Dedifferentiated amniotic fluid mesenchymal stem cell (primary cell): ENCODE measurements at regions not wholly inside any gene's neighbourhood (a gene's known extent, or its start where the extent isn't known, plus 50 kb on each side); places are given as distances from the start of the nearest gene placed in this dataset.

Experiments
- DNase-seq: peaks from one replicate; pipeline ENCODE4 v3.0.0-alpha.2; 2016; ENCODE audit errors: extremely low spot score

GRCh38 chr6:97586344-97586743 lies 303.3 kb upstream of the MMS22L start:
- no peak for DNase-seq

DNA sequence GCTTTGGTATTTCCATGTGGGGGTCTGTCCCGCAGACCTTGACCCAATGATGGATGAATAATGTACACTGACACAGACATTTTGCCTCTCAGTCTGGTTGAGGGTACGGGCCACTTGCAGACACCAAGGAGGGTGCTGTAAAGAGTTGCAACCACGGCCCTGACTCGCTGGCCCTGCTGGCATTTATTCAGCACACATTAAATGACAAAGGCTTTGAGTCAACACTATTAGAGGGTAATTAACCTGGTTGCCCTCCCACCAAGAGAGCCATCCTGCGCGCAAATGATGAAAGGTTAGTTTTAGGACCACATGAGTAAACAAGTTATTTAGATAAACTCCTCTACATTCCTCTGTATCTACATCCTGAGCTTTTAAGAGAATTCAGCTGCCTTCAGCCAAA lies 308.9 kb upstream of the MMS22L start:
- no peak for DNase-seq

GRCh38 chr6:97594844-97595243 lies 311.8 kb upstream of the MMS22L start:
- no peak for DNase-seq

DNA sequence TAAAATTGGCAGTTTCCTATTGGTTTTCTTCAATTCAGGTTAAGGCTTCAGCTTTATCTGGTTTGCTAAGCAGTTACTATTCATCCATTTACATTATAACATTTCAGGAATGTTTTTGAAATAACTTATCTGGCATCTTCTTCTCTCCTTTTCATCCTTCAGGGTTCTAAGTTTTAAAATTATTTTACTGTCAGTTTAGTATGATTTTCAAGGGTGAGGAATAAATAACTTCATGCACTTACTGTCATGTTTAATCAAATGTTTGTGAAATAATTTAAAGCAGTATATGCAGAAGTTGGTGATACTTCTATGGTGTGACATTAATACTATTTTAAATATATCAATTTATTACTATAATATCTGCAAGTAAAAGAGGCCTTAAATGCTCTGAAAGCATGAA lies 338.1 kb upstream of the MMS22L start:
- DNase-seq: no peak

DNA sequence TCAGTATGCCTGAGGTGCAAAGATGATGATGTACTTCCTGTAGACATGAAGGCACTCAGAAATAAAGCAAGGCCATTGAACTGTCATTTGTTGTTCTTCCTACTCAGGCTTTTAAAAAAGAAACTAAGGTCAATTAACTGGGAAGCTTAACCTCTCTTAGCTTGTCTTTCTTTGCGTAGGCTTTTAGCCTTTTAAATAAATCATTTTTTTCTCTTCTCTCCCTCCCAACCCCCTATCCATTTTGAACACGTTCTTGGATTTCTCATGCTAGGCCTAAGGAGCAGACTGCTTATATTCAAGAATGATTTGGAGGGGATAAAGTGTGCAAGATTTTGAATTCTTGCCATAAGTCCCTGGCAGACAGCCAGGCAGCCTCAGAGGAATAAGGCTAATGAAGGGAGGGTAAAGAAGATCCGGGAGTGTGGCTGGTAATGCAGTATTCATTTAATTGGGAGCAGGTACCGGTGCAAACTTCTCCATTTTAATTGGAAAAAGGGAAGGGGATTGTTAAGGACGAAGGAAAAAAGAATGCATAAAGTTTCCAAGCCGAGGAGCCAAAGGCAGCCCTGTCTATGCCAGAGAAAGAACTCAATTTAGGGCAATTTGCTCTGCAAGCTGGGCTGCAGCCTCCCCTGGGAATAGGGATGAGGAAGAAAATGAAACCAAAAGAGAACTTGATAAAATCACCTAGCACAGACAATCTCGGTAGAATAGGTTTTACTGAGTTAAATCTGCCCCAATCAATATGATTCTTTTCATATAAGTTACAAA lies 343.8 kb upstream of the MMS22L start:
- no peak for DNase-seq

- DNase-seq: no peak
These were observed 346.2 kb upstream of the MMS22L start for GRCh38 chr6:97629180-97629579.

GRCh38 chr6:97630604-97631003 lies 347.6 kb upstream of the MMS22L start:
- DNase-seq: no peak

GRCh38 chr6:97632341-97632740 lies 349.3 kb upstream of the MMS22L start:
- no peak for DNase-seq

GRCh38 chr6:97639702-97640101 lies 356.7 kb upstream of the MMS22L start:
- DNase-seq: no peak

- no peak for DNase-seq
These were observed 361.3 kb upstream of the MMS22L start for GRCh38 chr6:97644353-97644752.

GRCh38 chr6:97645757-97646156 lies 362.7 kb upstream of the MMS22L start:
- DNase-seq: no peak

DNA sequence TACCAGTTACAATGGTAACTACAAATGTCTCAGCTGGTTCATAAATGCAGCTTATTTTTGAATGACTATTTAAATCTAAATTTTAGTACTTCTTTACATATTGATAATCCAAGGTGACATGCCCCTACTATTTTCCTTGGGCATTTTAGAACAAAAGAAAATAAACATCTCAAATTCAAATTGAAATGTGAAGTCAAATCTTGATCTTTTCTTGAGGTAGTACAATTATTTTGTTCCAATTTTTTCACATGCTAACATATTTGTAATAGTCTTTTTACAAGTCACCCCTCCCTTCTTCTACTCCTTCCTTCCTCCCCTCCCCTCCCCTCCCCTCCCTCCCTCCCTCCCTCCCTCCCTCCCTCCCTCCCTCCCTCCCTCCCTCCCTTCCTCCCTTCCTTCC lies 370.1 kb upstream of the MMS22L start:
- no peak for DNase-seq

DNA sequence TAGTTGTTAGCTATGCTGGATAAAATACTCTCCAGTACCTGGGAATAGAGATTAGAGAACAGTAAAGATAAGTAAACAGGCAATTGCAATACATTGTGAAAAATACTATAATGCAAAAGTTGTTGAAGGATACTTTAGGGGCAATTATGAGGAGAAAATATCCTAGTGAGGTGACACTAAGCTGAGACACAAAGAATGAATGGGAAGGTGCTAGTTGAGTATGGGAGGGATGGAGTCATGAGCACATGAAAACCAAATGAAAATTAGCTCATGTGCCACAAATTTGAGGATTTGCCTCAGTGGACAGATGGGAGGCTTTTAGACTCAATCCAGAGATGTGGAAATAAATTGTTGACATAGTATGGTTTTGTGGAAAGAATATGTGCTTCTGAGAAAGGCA lies 370.5 kb upstream of the MMS22L start:
- no peak for DNase-seq

DNA sequence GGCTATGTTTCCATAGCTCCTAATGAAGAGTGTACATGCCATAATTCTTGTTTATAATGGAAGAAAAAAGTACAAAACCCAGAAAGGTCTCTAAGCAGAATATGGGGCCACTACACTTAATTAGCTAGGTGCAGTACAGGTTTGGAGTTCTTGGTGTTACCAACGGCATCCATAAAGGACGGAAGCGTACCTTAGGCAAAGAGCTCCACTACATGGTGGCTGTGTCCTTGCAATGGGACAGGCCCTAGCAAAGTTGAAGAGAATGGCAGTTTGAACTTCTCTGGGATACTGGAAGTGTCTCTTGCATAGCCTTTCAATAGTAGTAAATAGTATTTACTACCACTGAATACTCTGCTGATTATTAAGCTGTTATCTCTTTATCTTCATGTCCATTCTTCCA lies 371.7 kb upstream of the MMS22L start:
- no peak for DNase-seq

GRCh38 chr6:97656236-97656635 lies 373.2 kb upstream of the MMS22L start:
- DNase-seq: no peak

- no peak for DNase-seq
These were observed 373.8 kb upstream of the MMS22L start for GRCh38 chr6:97656706-97657350.

DNA sequence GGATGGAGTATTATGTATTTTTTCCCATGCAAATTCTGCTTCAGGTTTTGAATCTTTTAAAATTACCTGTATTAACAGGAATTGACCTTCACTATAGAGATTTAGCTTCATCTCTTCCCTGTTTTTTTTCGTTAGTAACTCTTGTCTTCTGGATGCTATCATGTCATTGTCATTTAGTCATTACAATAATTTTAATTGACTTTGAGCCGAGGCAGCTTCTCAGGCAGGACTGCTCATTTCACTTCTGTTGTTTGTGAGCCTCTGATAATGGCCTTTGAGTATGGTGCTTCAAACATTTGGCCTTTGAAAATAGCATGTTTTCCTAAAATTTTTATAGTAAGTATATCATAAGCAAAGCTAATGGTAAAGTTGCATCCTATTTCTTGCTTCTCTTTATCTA lies 375.1 kb upstream of the MMS22L start:
- DNase-seq: no peak

GRCh38 chr6:97663252-97663651 lies 380.2 kb upstream of the MMS22L start:
- DNase-seq: no peak

GRCh38 chr6:97665446-97665845 lies 382.4 kb upstream of the MMS22L start:
- DNase-seq: no peak

GRCh38 chr6:97666889-97667288 lies 383.9 kb upstream of the MMS22L start:
- DNase-seq: no peak

DNA sequence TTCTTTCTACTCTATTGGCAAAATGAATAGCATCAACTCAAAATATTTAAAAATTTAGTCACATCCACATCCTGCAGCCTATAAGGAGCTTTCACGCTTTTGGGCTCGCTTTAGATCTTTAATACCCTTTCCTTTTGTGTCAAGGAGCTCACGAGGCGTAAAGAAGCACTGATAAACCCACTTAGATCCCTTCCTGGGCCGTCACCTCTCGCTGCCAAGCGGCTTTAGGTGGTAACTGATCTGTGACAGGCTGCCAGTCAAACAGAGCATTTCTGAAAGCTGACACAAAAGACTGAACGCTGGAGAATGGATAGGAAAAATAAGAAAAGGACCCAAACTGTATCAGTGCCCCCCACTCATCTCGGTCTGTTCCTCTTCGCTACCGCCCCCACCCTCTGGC lies 385.7 kb upstream of the MMS22L start:
- DNase-seq: no peak

DNA sequence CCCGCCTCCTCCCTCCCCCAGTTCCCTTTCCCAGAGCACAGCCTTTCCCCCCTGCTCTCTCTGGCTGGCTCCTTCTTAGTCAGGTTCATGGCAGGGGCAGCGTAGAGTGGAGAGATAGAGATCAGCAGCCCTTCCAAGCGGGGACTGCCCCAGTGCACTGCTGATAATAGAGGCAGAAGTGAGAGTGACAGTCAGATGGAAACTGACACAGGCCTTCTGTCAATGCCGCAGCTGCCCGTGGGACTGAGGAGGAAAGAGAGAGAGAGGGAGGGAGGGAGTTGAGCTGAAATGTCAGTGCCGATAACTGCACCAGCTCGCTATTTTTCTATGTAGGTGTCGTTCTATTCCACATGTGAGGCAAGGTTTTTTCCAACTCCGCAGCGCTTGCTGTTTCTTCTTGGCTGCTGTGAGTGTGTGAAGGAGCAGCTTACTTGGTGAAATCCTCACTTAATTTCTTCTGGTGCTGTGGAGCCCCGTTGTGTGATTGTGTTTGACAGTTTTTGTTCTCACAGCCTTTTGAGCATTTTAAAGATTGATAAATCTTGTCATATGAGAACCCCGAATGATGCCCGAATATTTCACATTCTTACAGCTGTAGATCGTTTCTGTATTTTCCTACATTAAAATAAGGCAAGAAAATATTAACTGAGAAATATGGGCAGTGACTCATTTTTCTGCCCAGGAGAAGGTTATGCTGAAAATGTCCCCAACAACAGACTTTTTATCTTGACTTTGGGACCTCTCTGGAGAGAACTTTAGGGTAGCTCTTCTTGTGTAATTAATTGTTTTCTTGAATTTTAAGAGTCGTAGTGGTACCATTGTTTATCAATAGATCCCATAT lies 386.4 kb upstream of the MMS22L start:
- no peak for DNase-seq

DNA sequence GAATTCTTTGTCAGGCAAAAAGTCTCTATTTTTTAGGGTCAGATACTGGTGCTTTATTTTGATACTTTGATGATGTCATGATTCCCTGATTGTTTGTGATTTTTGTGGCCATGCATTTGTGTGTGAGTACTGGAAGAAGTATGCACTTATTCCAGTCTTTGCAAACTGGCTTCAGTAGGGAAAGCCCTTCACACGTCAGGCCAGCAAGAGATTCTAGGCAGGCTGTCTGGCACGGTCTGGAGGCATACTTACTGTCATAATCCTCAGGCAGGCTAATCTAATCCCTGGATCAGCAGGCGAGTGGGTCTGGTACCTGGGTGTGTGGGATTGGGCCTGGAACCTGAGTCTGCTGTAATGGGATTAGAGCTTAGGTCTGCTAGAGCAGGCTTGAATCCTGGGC lies 391.8 kb upstream of the MMS22L start:
- DNase-seq: no peak
